Tibial artery (tissue), 4 donors: ENCODE measurements at regions not wholly inside any gene's neighbourhood (a gene's known extent, or its start where the extent isn't known, plus 50 kb on each side); places are given as distances from the start of the nearest gene placed in this dataset.
"Not testable (repeated sequence)": the region's sequence is repeated elsewhere in the genome, so short reads cannot be mapped to it uniquely, and the experiment has no call there.

Experiments
- DNase-seq, 2 donors: peaks; one replicate each; pipeline ENCODE4 v3.0.0-alpha.2; 2019
- H3K27ac ChIP-seq, 2 donors: fragments of 200-600 bp; sonication (generic) in 1 of 2; 1 replicate in 1 of 2; 2 replicates in 1 of 2; pipeline ENCODE4 v1.5.1; 2018 to 2019; ENCODE audit warnings: mild to moderate bottlenecking in 1 of 2
- H3K27me3 ChIP-seq, 2 donors: fragments of 200-600 bp; sonication (generic) in 1 of 2; one replicate each; pipeline versions ENCODE4 v1.5.1 to v1.6.0; 2016 to 2019
- H3K36me3 ChIP-seq, 3 donors: fragments of 200-600 bp; sonication (generic) in 2 of 3; one replicate each; pipeline ENCODE4 v1.5.1; 2016 to 2019; ENCODE audit warnings: mild to moderate bottlenecking in 2 of 3
- H3K4me1 ChIP-seq, 4 donors: fragments of 200-600 bp; sonication (generic) in 2 of 4; 1 replicate in 3 of 4; 2 replicates in 1 of 4; pipeline ENCODE4 v1.5.1; 2016 to 2019
- H3K4me3 ChIP-seq, 2 donors: fragments of 200-600 bp; sonication (generic) in 1 of 2; 1 replicate in 1 of 2; 2 replicates in 1 of 2; pipeline ENCODE4 v1.5.1; 2018 to 2019; ENCODE audit warnings: mild to moderate bottlenecking in 2 of 2
- H3K9me3 ChIP-seq, 3 donors: fragments of 200-600 bp; sonication (generic) in 1 of 3; one replicate each; pipeline ENCODE4 v1.5.1; 2016 to 2019
- intact Hi-C: fragments of 100-400 bp; cut with DNase I; formaldehyde crosslinking; loops from one replicate; pipeline ENCODE4 v1.15.0; 2023; ENCODE audit warnings: low total_unique reads
- TF ChIP-seq, protein P1 (sequence below), 2 experiments: fragments of 200-600 bp in 1 of 2; fragments of 450-650 bp in 1 of 2; IDR thresholded peaks; one replicate each; pipeline ENCODE4 v1.5.1; 2017 to 2019; ENCODE audit warnings: antibody characterized with exemption in 2 of 2, mild to moderate bottlenecking in 1 of 2, moderate library complexity in 1 of 2

DNA sequence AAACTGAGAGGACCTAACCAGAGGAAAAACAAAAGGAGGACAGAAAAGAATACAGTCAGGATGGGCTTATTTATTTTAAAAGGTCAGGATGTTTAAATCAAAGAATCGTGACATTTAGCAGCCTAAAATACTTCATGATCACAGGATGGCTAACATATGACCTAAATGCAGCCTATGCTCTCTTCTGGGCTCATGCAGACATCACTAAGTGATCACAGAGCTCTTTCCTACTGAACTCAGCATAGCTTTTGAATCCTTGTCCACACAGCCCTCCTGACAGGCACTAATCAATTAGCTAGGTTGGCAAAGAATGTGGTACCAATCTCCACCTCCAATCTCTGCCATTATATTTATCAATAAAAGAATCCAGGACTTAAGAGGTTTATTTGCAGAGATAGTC, 60.1 kb upstream of the PHF21A start:
- no peaks in the 10 kb centered on the region for H3K36me3 ChIP-seq
- no peaks in the 10 kb centered on the region for H3K9me3 ChIP-seq
- intact Hi-C loops = no loop called here
- H3K27me3 ChIP-seq = peaks cover 0 to 15% of the 10 kb centered on the region in 2 donors
- TF ChIP-seq, protein P1, sequence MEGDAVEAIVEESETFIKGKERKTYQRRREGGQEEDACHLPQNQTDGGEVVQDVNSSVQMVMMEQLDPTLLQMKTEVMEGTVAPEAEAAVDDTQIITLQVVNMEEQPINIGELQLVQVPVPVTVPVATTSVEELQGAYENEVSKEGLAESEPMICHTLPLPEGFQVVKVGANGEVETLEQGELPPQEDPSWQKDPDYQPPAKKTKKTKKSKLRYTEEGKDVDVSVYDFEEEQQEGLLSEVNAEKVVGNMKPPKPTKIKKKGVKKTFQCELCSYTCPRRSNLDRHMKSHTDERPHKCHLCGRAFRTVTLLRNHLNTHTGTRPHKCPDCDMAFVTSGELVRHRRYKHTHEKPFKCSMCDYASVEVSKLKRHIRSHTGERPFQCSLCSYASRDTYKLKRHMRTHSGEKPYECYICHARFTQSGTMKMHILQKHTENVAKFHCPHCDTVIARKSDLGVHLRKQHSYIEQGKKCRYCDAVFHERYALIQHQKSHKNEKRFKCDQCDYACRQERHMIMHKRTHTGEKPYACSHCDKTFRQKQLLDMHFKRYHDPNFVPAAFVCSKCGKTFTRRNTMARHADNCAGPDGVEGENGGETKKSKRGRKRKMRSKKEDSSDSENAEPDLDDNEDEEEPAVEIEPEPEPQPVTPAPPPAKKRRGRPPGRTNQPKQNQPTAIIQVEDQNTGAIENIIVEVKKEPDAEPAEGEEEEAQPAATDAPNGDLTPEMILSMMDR (IDR thresholded peaks at IDR 0.05) = no peak
- H3K4me3 ChIP-seq = no peak overlapping the region
- DNase-seq = no peak
- H3K27ac ChIP-seq = no peak overlapping the region
- no peaks in the 10 kb centered on the region for H3K4me1 ChIP-seq

DNA sequence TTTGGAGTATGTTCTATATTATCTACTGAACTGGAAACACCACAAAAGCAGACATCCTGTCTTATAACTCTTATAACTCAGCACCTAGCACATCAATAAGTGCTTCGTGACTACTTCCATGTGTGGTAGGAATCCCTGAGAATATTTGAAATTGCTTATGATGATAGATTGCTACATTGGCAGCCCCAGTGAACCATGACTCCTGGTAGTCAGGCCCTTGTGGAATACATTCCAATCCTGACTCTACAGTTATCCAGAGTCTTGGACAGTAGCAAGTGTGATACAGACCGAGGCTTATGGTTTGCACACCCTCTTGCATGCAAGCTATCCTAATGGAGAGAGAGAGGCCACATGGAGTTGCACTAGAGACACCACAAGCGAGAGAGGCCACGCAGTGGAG, 59.5 kb upstream of the PHF21A start:
- TF ChIP-seq, protein P1 (IDR thresholded peaks at IDR 0.05) = no peak
- intact Hi-C loops = no loop called here
- DNase-seq = no peak

DNA sequence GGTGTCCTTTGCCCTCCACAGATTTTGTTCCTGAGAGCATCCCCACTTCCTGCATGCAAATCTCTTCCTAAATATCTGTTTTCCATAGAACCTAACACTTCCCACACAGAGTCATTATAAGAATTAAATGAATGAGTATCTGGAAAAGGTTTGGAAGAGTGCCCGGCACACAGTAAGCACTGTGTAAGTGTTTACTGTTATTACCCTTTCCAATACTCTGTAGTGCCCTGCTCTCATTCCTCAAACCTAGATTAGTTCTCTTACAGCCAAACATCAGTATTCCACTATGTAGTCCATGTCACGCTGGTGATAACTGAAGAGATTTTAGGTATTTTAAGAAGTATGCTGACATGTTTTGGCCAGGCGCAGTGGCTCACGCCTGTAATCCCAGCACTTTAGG, 57.3 kb upstream of the PHF21A start:
- peaks cover 0 to 22% of the 10 kb centered on the region in 2 donors for H3K27me3 ChIP-seq
- no peaks in the 10 kb centered on the region for H3K9me3 ChIP-seq
- H3K4me1 ChIP-seq = no peaks in the 10 kb centered on the region
- TF ChIP-seq, protein P1 (IDR thresholded peaks at IDR 0.05) = no peak
- intact Hi-C loops = no loop called here
- no peak overlapping the region for H3K27ac ChIP-seq
- no peak overlapping the region for H3K4me3 ChIP-seq
- DNase-seq = no peak
- H3K36me3 ChIP-seq = no peaks in the 10 kb centered on the region

More for the DNA sequence above, 59.5 kb upstream of the PHF21A start:
- no peak overlapping the region for H3K4me3 ChIP-seq
- no peaks in the 10 kb centered on the region for H3K4me1 ChIP-seq
- peaks cover 0 to 19% of the 10 kb centered on the region in 2 donors for H3K27me3 ChIP-seq
- H3K27ac ChIP-seq = no peak overlapping the region
- H3K9me3 ChIP-seq = no peaks in the 10 kb centered on the region
- H3K36me3 ChIP-seq = no peaks in the 10 kb centered on the region

DNA sequence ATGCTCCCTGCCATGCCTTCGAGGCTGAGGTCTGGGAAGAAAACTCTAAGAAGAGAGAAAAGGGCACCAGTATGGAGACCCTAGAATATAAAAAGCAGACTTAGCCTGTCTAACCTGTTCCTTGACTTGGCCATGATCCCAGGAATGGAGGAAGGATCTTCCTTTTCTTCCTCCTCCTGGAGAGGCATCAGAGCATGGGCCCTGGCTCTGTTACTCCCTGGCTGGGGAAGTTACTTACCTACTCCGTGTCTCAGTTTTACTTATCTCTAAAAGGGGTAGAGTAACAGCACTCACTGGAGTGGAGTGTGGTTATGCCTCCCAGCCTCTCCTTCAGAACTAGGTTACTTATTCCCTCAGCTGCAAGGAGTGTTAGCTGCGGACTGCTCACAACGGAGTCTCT, 55.2 kb upstream of the PHF21A start:
- intact Hi-C loops = no loop called here
- no peak overlapping the region for H3K4me3 ChIP-seq
- no peaks in the 10 kb centered on the region for H3K36me3 ChIP-seq
- no peak overlapping the region for H3K27ac ChIP-seq
- H3K9me3 ChIP-seq = no peaks in the 10 kb centered on the region
- H3K4me1 ChIP-seq = no peaks in the 10 kb centered on the region
- H3K27me3 ChIP-seq = peaks cover 0 to 22% of the 10 kb centered on the region in 2 donors
- DNase-seq = no peak
- TF ChIP-seq, protein P1 (IDR thresholded peaks at IDR 0.05) = no peak

DNA sequence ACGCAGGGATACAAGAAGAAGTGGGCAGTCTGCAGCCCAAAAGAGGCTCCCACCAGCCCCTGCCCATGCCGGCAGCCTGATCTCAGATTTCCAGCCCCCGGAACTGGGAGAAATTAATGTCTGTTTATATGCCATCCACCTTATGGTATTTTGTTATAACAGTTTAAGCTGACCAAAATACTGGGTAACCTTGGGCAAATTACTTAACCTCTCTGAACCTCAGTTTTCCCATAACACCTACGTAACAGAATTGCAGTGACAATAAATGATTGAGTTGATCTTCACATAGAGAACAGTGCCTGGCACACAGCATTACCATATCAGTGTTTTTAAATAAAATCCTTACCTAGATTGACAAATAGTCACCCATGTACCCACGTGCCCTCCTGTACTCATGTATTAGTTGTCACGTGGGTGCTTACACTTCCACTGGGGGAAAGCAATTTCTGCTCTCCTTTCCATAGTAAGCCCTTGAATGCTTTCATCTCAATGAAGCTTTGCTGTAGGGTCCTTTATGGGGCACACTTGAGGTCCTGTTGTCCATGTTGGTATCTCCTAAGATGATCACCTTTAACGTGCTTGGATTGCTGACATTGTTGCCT, 54.2 kb upstream of the PHF21A start:
- DNase-seq = no peak
- H3K4me1 ChIP-seq = no peaks in the 10 kb centered on the region
- no peaks in the 10 kb centered on the region for H3K9me3 ChIP-seq
- TF ChIP-seq, protein P1 (IDR thresholded peaks at IDR 0.05) = no peak
- no peak overlapping the region for H3K4me3 ChIP-seq
- H3K36me3 ChIP-seq = no peaks in the 10 kb centered on the region
- H3K27me3 ChIP-seq = peaks cover 0 to 22% of the 10 kb centered on the region in 2 donors
- intact Hi-C loops = no loop called here
- no peak overlapping the region for H3K27ac ChIP-seq

DNA sequence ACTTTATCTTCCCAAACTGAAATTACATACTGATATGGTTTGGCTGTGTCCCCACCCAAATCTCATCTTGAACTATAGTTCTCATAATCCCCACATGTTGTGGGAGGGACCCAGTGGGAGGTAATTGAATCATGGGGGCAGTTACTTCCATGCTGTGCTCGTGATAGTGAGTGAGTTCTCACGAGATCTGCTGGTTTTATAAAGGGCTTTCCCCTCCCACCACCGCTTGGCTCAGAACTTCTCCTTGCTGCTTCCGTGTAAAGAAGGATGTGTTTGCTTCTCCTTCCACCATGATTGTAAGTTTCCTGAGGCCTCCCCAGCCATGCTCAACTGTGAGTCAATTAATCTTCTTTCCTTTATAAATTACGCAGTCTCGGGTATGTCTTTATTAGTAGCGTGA, 50.4 kb upstream of the PHF21A start:
- H3K4me1 ChIP-seq, H3K4me3 ChIP-seq, intact Hi-C loops, H3K9me3 ChIP-seq, DNase-seq, H3K27ac ChIP-seq, H3K36me3 ChIP-seq: not testable (repeated sequence)
- peaks cover 0 to 25% of the 10 kb centered on the region in 2 donors for H3K27me3 ChIP-seq
